Myocyte (in vitro differentiated cells): ENCODE measurements at regions not wholly inside any gene's neighbourhood (a gene's known extent, or its start where the extent isn't known, plus 50 kb on each side); places are given as distances from the start of the nearest gene placed in this dataset.
"Not testable (repeated sequence)": the region's sequence is repeated elsewhere in the genome, so short reads cannot be mapped to it uniquely, and the experiment has no call there.

Experiments
- DNase-seq: peaks from one replicate; pipeline ENCODE4 v3.0.0-alpha.2; 2012; ENCODE audit warnings: low read depth

GRCh38 chr6:76790045-76790796 is 673.1 kb downstream of the HTR1B start:
- DNase-seq: no peak

GRCh38 chr6:76789580-76789979 is 673.7 kb downstream of the HTR1B start:
- DNase-seq: peak; percentile 85

- DNase-seq: no peak
These were observed 675.1 kb downstream of the HTR1B start for GRCh38 chr6:76788155-76788554.

GRCh38 chr6:76779068-76779467 is 684.2 kb downstream of the HTR1B start:
- no peak for DNase-seq

- peak; percentile 37 for DNase-seq
These were observed 686.4 kb downstream of the HTR1B start for GRCh38 chr6:76776876-76777275.

- DNase-seq: peak; percentile 61
These were observed 688.4 kb downstream of the HTR1B start for GRCh38 chr6:76774781-76775384.

- DNase-seq: no peak
These were observed 690.3 kb downstream of the HTR1B start for GRCh38 chr6:76772951-76773350.

- DNase-seq: peak; percentile 27
These were observed 692.1 kb downstream of the HTR1B start for GRCh38 chr6:76771059-76771634.

GRCh38 chr6:76770281-76770680 is 693.0 kb downstream of the HTR1B start:
- no peak for DNase-seq

- DNase-seq: peak; percentile 21
These were observed 694.7 kb downstream of the HTR1B start for GRCh38 chr6:76768556-76768955.

GRCh38 chr6:76764057-76764456 is 691.6 kb upstream of the IMPG1 start:
- DNase-seq: no peak

- DNase-seq: no peak
These were observed 680.4 kb upstream of the IMPG1 start for GRCh38 chr6:76752841-76753240.

GRCh38 chr6:76745388-76745787 is 672.9 kb upstream of the IMPG1 start:
- DNase-seq: not testable (repeated sequence)

GRCh38 chr6:76744151-76744720 is 671.8 kb upstream of the IMPG1 start:
- not testable (repeated sequence) for DNase-seq

GRCh38 chr6:76742919-76743318 is 670.5 kb upstream of the IMPG1 start:
- no peak for DNase-seq

- DNase-seq: no peak
These were observed 647.0 kb upstream of the IMPG1 start for GRCh38 chr6:76719449-76719848.

GRCh38 chr6:76708641-76709331 is 636.3 kb upstream of the IMPG1 start:
- no peak for DNase-seq

- DNase-seq: no peak
These were observed 635.2 kb upstream of the IMPG1 start for GRCh38 chr6:76707630-76708029.

- peak; percentile 43 for DNase-seq
These were observed 634.2 kb upstream of the IMPG1 start for GRCh38 chr6:76706631-76707030.

GRCh38 chr6:76706086-76706485 is 633.6 kb upstream of the IMPG1 start:
- no peak for DNase-seq

- DNase-seq: no peak
These were observed 631.3 kb upstream of the IMPG1 start for GRCh38 chr6:76703786-76704185.

GRCh38 chr6:76703285-76703684 is 630.8 kb upstream of the IMPG1 start:
- no peak for DNase-seq
